B cell (primary cell): ENCODE measurements at regions not wholly inside any gene's neighbourhood (a gene's known extent, or its start where the extent isn't known, plus 50 kb on each side); places are given as distances from the start of the nearest gene placed in this dataset.

Experiments used
- ATAC-seq: fragments of 200-7000 bp; cut with Tn5 transposase; one replicate; pipeline ENCODE4 v1.10.0; 2021; ENCODE audit warnings: low read depth, mild to moderate bottlenecking, moderate number of reproducible peaks, moderate library complexity
- CTCF ChIA-PET: fragments of 350-600 bp; sonication (Branson Sonifier 250); formaldehyde crosslinking; loops from one replicate; lab custom pipeline; 2021; ENCODE audit warnings: antibody characterized with exemption, inconsistent platforms; lab: Charles Lee
- POLR2A ChIA-PET: fragments of 350-600 bp; sonication (Branson Sonifier 250); formaldehyde crosslinking; loops from one replicate; lab custom pipeline; 2021; ENCODE audit warnings: antibody characterized with exemption; lab: Charles Lee
- DNase-seq: peaks from one replicate; pipeline ENCODE4 v3.0.0; 2013
- H2AFZ ChIP-seq: 2 replicates; pipeline ENCODE4 v1.6.1; 2012; ENCODE audit warnings: mild to moderate bottlenecking, low read depth, low read length; ENCODE audit not compliant: insufficient read depth, poor library complexity, severe bottlenecking
- H3K27ac ChIP-seq, 2 donors: 1 replicate in 1 of 2; 2 replicates in 1 of 2; pipeline ENCODE4 v1.5.1; 2012 to 2013; ENCODE audit warnings: low read length in 2 of 2, mild to moderate bottlenecking in 2 of 2, moderate library complexity in 1 of 2
- H3K27me3 ChIP-seq, 4 experiments: fragments of 200-600 bp in 1 of 4; sonication (generic) in 1 of 4; replicated peaks in 1 of 4; 1 replicate in 2 of 4; 2 replicates in 2 of 4; pipeline versions ENCODE4 v1.6.1 to v1.7.0; 2013 to 2016; ENCODE audit warnings: low read length in 3 of 4, mild to moderate bottlenecking in 2 of 4, mixed read lengths in 1 of 4, moderate library complexity in 1 of 4; ENCODE audit not compliant: insufficient read depth in 4 of 4, control insufficient read depth in 3 of 4; ENCODE audit errors: control extremely low read depth in 1 of 4
- H3K36me3 ChIP-seq, 2 experiments: replicated peaks in 1 of 2; 1 replicate in 1 of 2; 2 replicates in 1 of 2; pipeline versions ENCODE4 v1.6.1 to v1.7.1; 2013; ENCODE audit warnings: low read length in 1 of 2; ENCODE audit not compliant: insufficient read depth in 2 of 2, control insufficient read depth in 1 of 2; ENCODE audit errors: control extremely low read depth in 1 of 2, extremely low read depth in 1 of 2
- H3K4me1 ChIP-seq, 2 donors: fragments of 200-600 bp in 1 of 2; sonication (generic) in 1 of 2; 1 replicate in 1 of 2; 2 replicates in 1 of 2; pipeline versions ENCODE4 v1.5.1 to v1.6.1; 2013 to 2017; ENCODE audit warnings: low read length in 2 of 2; ENCODE audit not compliant: control insufficient read depth in 2 of 2, insufficient read depth in 2 of 2
- H3K4me2 ChIP-seq: replicated peaks from 2 replicates; pipeline ENCODE3; 2012; ENCODE audit warnings: mild to moderate bottlenecking, low read depth, low read length; ENCODE audit not compliant: poor library complexity, severe bottlenecking
- H3K4me3 ChIP-seq, 5 experiments: fragments of 200-600 bp in 1 of 5; sonication (generic) in 1 of 5; 1 replicate in 3 of 5; 2 replicates in 2 of 5; pipeline versions ENCODE4 v1.5.1 to v1.7.0; 2011 to 2016; ENCODE audit warnings: low read length in 4 of 5, mild to moderate bottlenecking in 4 of 5, low read depth in 2 of 5, control low read depth in 1 of 5, moderate library complexity in 1 of 5; ENCODE audit not compliant: insufficient read depth in 1 of 5; ENCODE audit errors: control extremely low read depth in 1 of 5, extremely low read depth in 1 of 5
- H3K79me2 ChIP-seq: fragments of 200-600 bp; sonication (generic); one replicate; pipeline ENCODE4 v1.6.0; 2016; ENCODE audit warnings: low read length; ENCODE audit not compliant: control insufficient read depth, insufficient read depth
- H3K9ac ChIP-seq: fragments of 200-600 bp; sonication (generic); 2 replicates; pipeline ENCODE4 v1.6.1; 2017; ENCODE audit warnings: mild to moderate bottlenecking, low read length, moderate library complexity
- H3K9me3 ChIP-seq, 3 donors: one replicate each; pipeline versions ENCODE4 v1.6.1 to v1.7.1; 2013; ENCODE audit warnings: low read length in 2 of 3; ENCODE audit not compliant: control insufficient read depth in 2 of 3, insufficient read depth in 1 of 3; ENCODE audit errors: control extremely low read depth in 1 of 3
- H4K20me1 ChIP-seq: 2 replicates; pipeline ENCODE4 v1.6.0; 2012; ENCODE audit warnings: mild to moderate bottlenecking, low read length; ENCODE audit not compliant: insufficient read depth, control insufficient read depth, poor library complexity, severe bottlenecking
- H3K27ac Mint-ChIP-seq: one replicate; pipeline ENCODE4 v1.8.0; 2021; ENCODE audit warnings: mixed read lengths
- H3K27me3 Mint-ChIP-seq: one replicate; pipeline ENCODE4 v1.8.0; 2021; ENCODE audit warnings: mixed read lengths
- H3K4me1 Mint-ChIP-seq: one replicate; pipeline ENCODE4 v1.8.0; 2021; ENCODE audit warnings: mixed read lengths
- H3K4me3 Mint-ChIP-seq: one replicate; pipeline ENCODE4 v1.8.0; 2021; ENCODE audit warnings: mixed read lengths
- H3K9me3 Mint-ChIP-seq: one replicate; pipeline ENCODE4 v1.8.0; 2022; ENCODE audit warnings: mixed read lengths; ENCODE audit not compliant: insufficient read depth
- EZH2 ChIP-seq: IDR thresholded peaks from 2 replicates; pipeline ENCODE4 v1.6.1; 2012; ENCODE audit warnings: borderline replicate concordance, low read depth, mild to moderate bottlenecking, moderate library complexity, low read length; ENCODE audit not compliant: insufficient read depth, poor library complexity, severe bottlenecking
- WGBS: methylation state at CpG from one replicate; pipeline ENCODE4 v1.1.5; 2013; ENCODE audit warnings: missing lambda C conversion rate; ENCODE audit not compliant: insufficient coverage; 5-methylcytosine and 5-hydroxymethylcytosine counted together
- intact Hi-C: fragments of 100-400 bp; cut with micrococcal nuclease; formaldehyde crosslinking; loops from one replicate; pipeline ENCODE4 v1.10.0; 2022
- TF ChIP-seq, protein P1 (sequence below): fragments of 200-600 bp; IDR thresholded peaks from one replicate; pipeline ENCODE4 v1.8.0; 2022; ENCODE audit warnings: antibody characterized with exemption, mild to moderate bottlenecking

DNA sequence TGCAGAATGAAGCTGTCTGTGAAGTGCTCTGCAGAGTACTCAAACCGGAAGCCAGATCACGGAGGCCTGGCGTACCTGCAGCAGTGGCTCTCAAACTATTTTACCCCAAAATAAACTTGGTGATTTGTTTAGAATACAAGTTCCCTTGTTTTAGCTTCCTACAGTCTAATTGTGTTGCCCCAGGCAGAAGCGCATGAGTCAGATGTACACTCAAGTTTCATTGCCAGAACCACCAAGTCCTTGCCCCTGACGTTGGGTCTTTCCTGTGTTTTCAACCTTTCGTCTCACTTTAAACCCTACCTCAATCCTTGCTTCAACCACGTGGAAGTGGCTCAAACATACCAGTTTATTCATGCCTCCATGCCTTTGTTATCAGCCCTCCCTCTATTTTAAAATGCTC, 66.2 kb upstream of the SLC7A11 start:
- Histone ChIP-seq H3K27ac (no peak overlapping the region), H3K9me3 (no peaks in the 10 kb centered on the region), H2AFZ (no peak overlapping the region), H3K4me2 (no peak overlapping the region), H3K79me2 (no peaks in the 10 kb centered on the region), H3K36me3 (no peaks in the 10 kb centered on the region), H3K27me3 (no peaks in the 10 kb centered on the region), H3K4me1 (no peaks in the 10 kb centered on the region), H3K9ac (no peak overlapping the region), H3K4me3 (no peak overlapping the region), H4K20me1 (no peaks in the 10 kb centered on the region)
- TF ChIP-seq EZH2: no peak
- TF ChIP-seq, protein P1, sequence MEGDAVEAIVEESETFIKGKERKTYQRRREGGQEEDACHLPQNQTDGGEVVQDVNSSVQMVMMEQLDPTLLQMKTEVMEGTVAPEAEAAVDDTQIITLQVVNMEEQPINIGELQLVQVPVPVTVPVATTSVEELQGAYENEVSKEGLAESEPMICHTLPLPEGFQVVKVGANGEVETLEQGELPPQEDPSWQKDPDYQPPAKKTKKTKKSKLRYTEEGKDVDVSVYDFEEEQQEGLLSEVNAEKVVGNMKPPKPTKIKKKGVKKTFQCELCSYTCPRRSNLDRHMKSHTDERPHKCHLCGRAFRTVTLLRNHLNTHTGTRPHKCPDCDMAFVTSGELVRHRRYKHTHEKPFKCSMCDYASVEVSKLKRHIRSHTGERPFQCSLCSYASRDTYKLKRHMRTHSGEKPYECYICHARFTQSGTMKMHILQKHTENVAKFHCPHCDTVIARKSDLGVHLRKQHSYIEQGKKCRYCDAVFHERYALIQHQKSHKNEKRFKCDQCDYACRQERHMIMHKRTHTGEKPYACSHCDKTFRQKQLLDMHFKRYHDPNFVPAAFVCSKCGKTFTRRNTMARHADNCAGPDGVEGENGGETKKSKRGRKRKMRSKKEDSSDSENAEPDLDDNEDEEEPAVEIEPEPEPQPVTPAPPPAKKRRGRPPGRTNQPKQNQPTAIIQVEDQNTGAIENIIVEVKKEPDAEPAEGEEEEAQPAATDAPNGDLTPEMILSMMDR: no peak
- Mint-ChIP-seq H3K9me3 (no peaks in the 10 kb centered on the region), H3K4me1 (no peaks in the 10 kb centered on the region), H3K27ac (no peak overlapping the region), H3K4me3 (no peak overlapping the region), H3K27me3 (no peaks in the 10 kb centered on the region)
- WGBS: 78% methylated on average over 4 of the region's 7 CpGs
- DNase-seq (no peak), ATAC-seq (no peak)
- POLR2A ChIA-PET: no interaction called here
- intact Hi-C loops: no loop called here
- CTCF ChIA-PET: no interaction called here

DNA sequence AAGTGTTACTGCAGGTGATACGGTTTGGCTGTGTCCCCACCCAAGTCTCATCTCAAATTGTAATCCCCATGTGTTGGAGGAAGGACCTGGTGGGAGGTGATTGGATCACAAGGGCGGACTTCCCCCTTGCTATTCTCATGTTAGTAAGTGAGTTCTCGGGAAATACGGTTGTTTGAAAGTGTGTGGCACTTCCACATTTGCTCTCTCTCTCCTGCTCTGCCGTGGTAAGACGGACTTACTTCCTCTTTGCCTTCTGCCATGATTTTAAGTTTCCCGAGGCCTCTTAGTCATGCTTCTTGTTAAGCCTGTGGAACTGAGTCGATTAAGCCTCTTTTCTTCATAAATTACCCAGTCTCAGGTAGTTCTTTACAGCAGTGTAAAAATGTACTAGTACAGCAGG, 65.2 kb upstream of the SLC7A11 start:
- Histone ChIP-seq H3K9ac (no peak overlapping the region), H4K20me1 (no peaks in the 10 kb centered on the region), H3K36me3 (no peaks in the 10 kb centered on the region), H3K79me2 (no peaks in the 10 kb centered on the region), H3K9me3 (no peaks in the 10 kb centered on the region), H3K4me2 (no peak overlapping the region), H3K4me3 (no peak overlapping the region), H3K27ac (no peak overlapping the region), H3K27me3 (no peaks in the 10 kb centered on the region), H2AFZ (no peak overlapping the region), H3K4me1 (no peaks in the 10 kb centered on the region)
- WGBS: 54% methylated on average over 6 of the region's 8 CpGs
- Mint-ChIP-seq H3K4me3 (no peak overlapping the region), H3K27ac (no peak overlapping the region), H3K27me3 (no peaks in the 10 kb centered on the region), H3K4me1 (no peaks in the 10 kb centered on the region), H3K9me3 (no peaks in the 10 kb centered on the region)
- DNase-seq (peak; percentile 3), ATAC-seq (no peak)
- ChIA-PET CTCF (no interaction called here), POLR2A (no interaction called here)
- TF ChIP-seq EZH2: no peak
- TF ChIP-seq, protein P1: no peak
- intact Hi-C loops: no loop called here
